Progenitor cell of endocrine pancreas (in vitro differentiated cells): ENCODE measurements at regions not wholly inside any gene's neighbourhood (a gene's known extent, or its start where the extent isn't known, plus 50 kb on each side); places are given as distances from the start of the nearest gene placed in this dataset.

Experiments
- DNase-seq: peaks from one replicate; pipeline ENCODE4 v3.0.0; 2021; ENCODE audit warnings: low spot score; ENCODE audit not compliant: unreplicated experiment
- H3K27ac Mint-ChIP-seq: 2 replicates; pipeline ENCODE4 v1.8.0; 2021; ENCODE audit warnings: mild to moderate bottlenecking, moderate library complexity, mixed read lengths
- H3K27me3 Mint-ChIP-seq: 2 replicates; pipeline ENCODE4 v1.8.0; 2021; ENCODE audit warnings: mixed read lengths
- H3K36me3 Mint-ChIP-seq: 2 replicates; pipeline ENCODE4 v1.8.0; 2022; ENCODE audit warnings: mixed read lengths; ENCODE audit not compliant: insufficient read depth
- H3K4me1 Mint-ChIP-seq: 2 replicates; pipeline ENCODE4 v1.8.0; 2021; ENCODE audit warnings: low read depth, mixed read lengths
- H3K4me3 Mint-ChIP-seq: 2 replicates; pipeline ENCODE4 v1.8.0; 2021; ENCODE audit warnings: low read depth, mild to moderate bottlenecking, moderate library complexity, mixed read lengths
- H3K9me3 Mint-ChIP-seq: 2 replicates; pipeline ENCODE4 v1.8.0; 2021; ENCODE audit warnings: low read depth, mixed read lengths
- CTCF ChIP-seq: fragments of 200-600 bp; sonication (generic); IDR thresholded peaks from one replicate; pipeline ENCODE4 v1.5.0; 2021; ENCODE audit warnings: antibody characterized with exemption, mild to moderate bottlenecking; ENCODE audit not compliant: unreplicated experiment

GRCh38 chr2:23131066-23131575 lies 253.9 kb upstream of the KLHL29 start:
- peaks cover 9% of the 10 kb centered on the region for H3K27me3 Mint-ChIP-seq
- H3K36me3 Mint-ChIP-seq: no peaks in the 10 kb centered on the region
- H3K27ac Mint-ChIP-seq: no peak overlapping the region
- TF ChIP-seq CTCF: no peak
- peaks cover 6% of the 10 kb centered on the region for H3K4me1 Mint-ChIP-seq
- H3K4me3 Mint-ChIP-seq: no peak overlapping the region
- DNase-seq: no peak
- H3K9me3 Mint-ChIP-seq: peaks cover 4% of the 10 kb centered on the region

- TF ChIP-seq CTCF: no peak
- H3K27ac Mint-ChIP-seq: no peak overlapping the region
- H3K4me3 Mint-ChIP-seq: no peak overlapping the region
- H3K4me1 Mint-ChIP-seq: peaks cover 6% of the 10 kb centered on the region
- H3K9me3 Mint-ChIP-seq: peaks cover 4% of the 10 kb centered on the region
- DNase-seq: no peak
- no peaks in the 10 kb centered on the region for H3K36me3 Mint-ChIP-seq
- H3K27me3 Mint-ChIP-seq: peaks cover 9% of the 10 kb centered on the region
These were observed 253.0 kb upstream of the KLHL29 start for GRCh38 chr2:23132000-23132399.

- H3K4me3 Mint-ChIP-seq: no peak overlapping the region
- H3K4me1 Mint-ChIP-seq: peaks cover 6% of the 10 kb centered on the region
- DNase-seq: no peak
- no peak overlapping the region for H3K27ac Mint-ChIP-seq
- TF ChIP-seq CTCF: no peak
- H3K36me3 Mint-ChIP-seq: no peaks in the 10 kb centered on the region
- peaks cover 9% of the 10 kb centered on the region for H3K27me3 Mint-ChIP-seq
- H3K9me3 Mint-ChIP-seq: peaks cover 4% of the 10 kb centered on the region
These were observed 252.0 kb upstream of the KLHL29 start for GRCh38 chr2:23132823-23133595.

GRCh38 chr2:23134726-23135125 lies 250.3 kb upstream of the KLHL29 start:
- Mint-ChIP-seq H3K9me3 (no peaks in the 10 kb centered on the region), H3K27me3 (peaks cover 9% of the 10 kb centered on the region), H3K27ac (no peak overlapping the region), H3K36me3 (no peaks in the 10 kb centered on the region), H3K4me1 (peaks cover 11% of the 10 kb centered on the region), H3K4me3 (no peak overlapping the region)
- DNase-seq: no peak
- TF ChIP-seq CTCF: no peak

GRCh38 chr2:23135481-23136100 lies 249.4 kb upstream of the KLHL29 start:
- no peak for TF ChIP-seq CTCF
- DNase-seq: no peak
- peaks cover 9% of the 10 kb centered on the region for H3K27me3 Mint-ChIP-seq
- peaks cover 11% of the 10 kb centered on the region for H3K4me1 Mint-ChIP-seq
- H3K9me3 Mint-ChIP-seq: no peaks in the 10 kb centered on the region
- H3K27ac Mint-ChIP-seq: no peak overlapping the region
- no peak overlapping the region for H3K4me3 Mint-ChIP-seq
- no peaks in the 10 kb centered on the region for H3K36me3 Mint-ChIP-seq
